ENCODE measurements at regions not wholly inside any gene's neighbourhood (a gene's known extent, or its start where the extent isn't known, plus 50 kb on each side); places are given as distances from the start of the nearest gene placed in this dataset.

DNA sequence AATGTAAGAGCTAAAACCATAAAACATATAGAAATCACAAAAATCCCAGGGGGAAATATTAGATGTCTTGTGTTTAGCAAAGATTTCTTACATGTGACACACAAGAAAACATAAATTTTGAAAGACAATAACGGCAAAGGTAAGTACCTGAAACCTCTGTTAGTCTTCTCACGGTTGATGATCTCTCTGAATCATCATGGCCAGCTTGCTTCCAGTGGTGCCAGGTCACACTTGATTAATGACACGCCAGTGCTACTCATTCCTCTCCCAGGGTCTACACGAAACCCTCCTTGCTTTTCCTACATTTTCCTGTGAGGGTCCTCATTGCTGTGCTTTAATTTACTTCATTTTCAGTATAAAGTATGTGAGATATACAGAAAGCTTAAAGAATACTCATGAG lies 114.4 kb upstream of the PARP11 start:
- WGBS, 2 experiments (ENCODE audit: insufficient coverage in 1 of 2, insufficient read length in 1 of 2): 93 to 100% methylated on average over 2 to 4 of the region's 4 CpGs
- H3K4me3 ChIP-seq (ENCODE audit: low read length): no peak overlapping the region
- TF ChIP-seq, protein P1, sequence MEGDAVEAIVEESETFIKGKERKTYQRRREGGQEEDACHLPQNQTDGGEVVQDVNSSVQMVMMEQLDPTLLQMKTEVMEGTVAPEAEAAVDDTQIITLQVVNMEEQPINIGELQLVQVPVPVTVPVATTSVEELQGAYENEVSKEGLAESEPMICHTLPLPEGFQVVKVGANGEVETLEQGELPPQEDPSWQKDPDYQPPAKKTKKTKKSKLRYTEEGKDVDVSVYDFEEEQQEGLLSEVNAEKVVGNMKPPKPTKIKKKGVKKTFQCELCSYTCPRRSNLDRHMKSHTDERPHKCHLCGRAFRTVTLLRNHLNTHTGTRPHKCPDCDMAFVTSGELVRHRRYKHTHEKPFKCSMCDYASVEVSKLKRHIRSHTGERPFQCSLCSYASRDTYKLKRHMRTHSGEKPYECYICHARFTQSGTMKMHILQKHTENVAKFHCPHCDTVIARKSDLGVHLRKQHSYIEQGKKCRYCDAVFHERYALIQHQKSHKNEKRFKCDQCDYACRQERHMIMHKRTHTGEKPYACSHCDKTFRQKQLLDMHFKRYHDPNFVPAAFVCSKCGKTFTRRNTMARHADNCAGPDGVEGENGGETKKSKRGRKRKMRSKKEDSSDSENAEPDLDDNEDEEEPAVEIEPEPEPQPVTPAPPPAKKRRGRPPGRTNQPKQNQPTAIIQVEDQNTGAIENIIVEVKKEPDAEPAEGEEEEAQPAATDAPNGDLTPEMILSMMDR (conservative IDR thresholded peaks at IDR 0.05): no peak
- Mint-ChIP-seq H3K36me3 (ENCODE audit: low read depth) (peaks cover 11% of the 10 kb centered on the region), H3K27me3 (ENCODE audit: insufficient read depth) (no peaks in the 10 kb centered on the region), H3K27ac (no peak overlapping the region), H3K9me3 (peaks cover 22% of the 10 kb centered on the region), H3K4me3 (no peak overlapping the region), H3K4me1 (peaks cover 35% of the 10 kb centered on the region)
- H3K27ac ChIP-seq (ENCODE audit: low read depth, low read length): no peak overlapping the region
- H3K4me1 ChIP-seq (ENCODE audit: control insufficient read depth, insufficient read depth, low read length): no peaks in the 10 kb centered on the region
- no peaks in the 10 kb centered on the region for H3K27me3 ChIP-seq (ENCODE audit: control insufficient read depth, insufficient read depth, low read length, poor library complexity, severe bottlenecking)
- H3K9ac ChIP-seq (ENCODE audit: extremely low read depth, low read length, poor library complexity, severe bottlenecking): no peak overlapping the region
- no peak for DNase-seq
- no peaks in the 10 kb centered on the region for H3K36me3 ChIP-seq (ENCODE audit: control insufficient read depth, insufficient read depth, low read length)
- peaks cover 9% of the 10 kb centered on the region for H3K9me3 ChIP-seq (ENCODE audit: control insufficient read depth, low read length)

DNA sequence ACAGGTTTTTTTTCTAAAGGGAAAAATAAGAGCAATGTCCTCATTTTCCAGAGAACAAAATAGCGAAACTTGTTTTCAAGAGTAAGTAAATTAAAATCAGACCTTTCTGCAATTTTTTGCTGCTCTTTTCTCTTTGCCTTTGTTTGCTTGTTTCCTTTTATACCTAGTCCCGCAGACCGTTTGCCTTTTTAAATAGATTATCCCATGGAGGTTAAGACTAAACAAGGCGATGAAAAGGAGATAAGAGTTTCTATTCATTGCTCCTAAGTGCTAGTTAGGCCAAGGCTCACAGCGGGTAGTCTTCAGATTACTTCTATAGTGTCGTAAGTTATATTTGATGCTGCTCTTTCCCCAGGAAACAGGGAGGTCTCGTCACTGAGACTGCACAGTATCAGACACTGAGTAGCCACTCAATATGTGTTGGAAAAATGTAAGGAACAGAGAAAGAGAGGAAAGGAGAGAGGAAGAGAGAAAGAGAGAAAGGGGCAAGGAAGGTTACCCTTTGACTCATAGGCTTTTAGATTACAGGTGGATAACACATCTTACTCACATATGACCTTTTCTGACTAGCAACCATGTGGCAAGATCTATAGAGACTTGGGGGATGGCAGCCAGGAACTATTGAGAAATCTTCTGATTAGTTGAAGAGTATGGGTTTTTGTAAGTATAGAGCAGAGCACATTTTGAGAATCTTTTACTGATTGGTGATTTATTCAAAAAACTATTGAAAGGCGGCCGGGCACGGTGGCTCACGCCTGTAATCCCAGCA lies 107.5 kb upstream of the PARP11 start:
- no peak overlapping the region for H3K4me3 Mint-ChIP-seq
- peaks cover 39% of the 10 kb centered on the region for H3K36me3 Mint-ChIP-seq (ENCODE audit: low read depth)
- Histone ChIP-seq H3K27me3 (ENCODE audit: control insufficient read depth, insufficient read depth, low read length, poor library complexity, severe bottlenecking) (no peaks in the 10 kb centered on the region), H3K36me3 (ENCODE audit: control insufficient read depth, insufficient read depth, low read length) (no peaks in the 10 kb centered on the region), H3K4me1 (ENCODE audit: control insufficient read depth, insufficient read depth, low read length) (no peaks in the 10 kb centered on the region), H3K27ac (ENCODE audit: low read depth, low read length) (no peak overlapping the region), H3K9me3 (ENCODE audit: control insufficient read depth, low read length) (peaks cover 33% of the 10 kb centered on the region), H3K9ac (ENCODE audit: extremely low read depth, low read length, poor library complexity, severe bottlenecking) (no peak overlapping the region), H3K4me3 (ENCODE audit: low read length) (no peak overlapping the region)
- DNase-seq: peak; percentile 30
- H3K27ac Mint-ChIP-seq: no peak overlapping the region
- peaks cover 2% of the 10 kb centered on the region for H3K4me1 Mint-ChIP-seq
- peaks cover 7% of the 10 kb centered on the region for H3K27me3 Mint-ChIP-seq (ENCODE audit: insufficient read depth)
- 79 to 84% methylated on average over 7 to 10 of the region's 11 CpGs for WGBS, 2 experiments (ENCODE audit: insufficient coverage in 1 of 2, insufficient read length in 1 of 2)
- TF ChIP-seq, protein P1 (conservative IDR thresholded peaks at IDR 0.05): no peak
- H3K9me3 Mint-ChIP-seq: peaks cover 55% of the 10 kb centered on the region

DNA sequence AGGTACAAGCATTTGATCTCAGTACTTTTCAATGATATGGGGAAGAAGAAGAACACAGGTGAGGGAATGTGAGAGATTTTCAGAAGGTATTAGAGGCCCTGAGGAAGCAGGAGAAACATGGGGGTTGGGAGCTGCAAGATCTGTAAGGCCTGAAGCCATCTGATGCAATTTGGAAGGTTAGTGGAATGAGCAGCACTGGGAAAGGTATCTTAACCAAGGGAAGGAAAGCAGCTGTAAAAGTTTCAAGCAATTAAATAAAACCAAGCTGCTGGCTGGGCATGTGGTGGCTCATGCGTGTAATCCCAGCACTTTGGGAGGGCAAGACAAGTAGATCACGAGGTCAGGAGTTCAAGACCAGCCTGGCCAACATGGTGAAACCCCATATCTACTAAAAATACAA lies 104.4 kb upstream of the PARP11 start:
- Mint-ChIP-seq H3K27me3 (ENCODE audit: insufficient read depth) (peaks cover 7% of the 10 kb centered on the region), H3K36me3 (ENCODE audit: low read depth) (peaks cover 30% of the 10 kb centered on the region), H3K27ac (no peak overlapping the region), H3K9me3 (peaks cover 34% of the 10 kb centered on the region), H3K4me3 (no peak overlapping the region), H3K4me1 (peaks cover 8% of the 10 kb centered on the region)
- H3K36me3 ChIP-seq (ENCODE audit: control insufficient read depth, insufficient read depth, low read length): no peaks in the 10 kb centered on the region
- H3K27ac ChIP-seq (ENCODE audit: low read depth, low read length): no peak overlapping the region
- TF ChIP-seq, protein P1 (conservative IDR thresholded peaks at IDR 0.05): no peak
- no peak overlapping the region for H3K4me3 ChIP-seq (ENCODE audit: low read length)
- H3K27me3 ChIP-seq (ENCODE audit: control insufficient read depth, insufficient read depth, low read length, poor library complexity, severe bottlenecking): no peaks in the 10 kb centered on the region
- no peak overlapping the region for H3K9ac ChIP-seq (ENCODE audit: extremely low read depth, low read length, poor library complexity, severe bottlenecking)
- H3K4me1 ChIP-seq (ENCODE audit: control insufficient read depth, insufficient read depth, low read length): no peaks in the 10 kb centered on the region
- 83% methylated on average over 2 of the region's 2 CpGs; no CpG with 5 or more reads in 1 of the 2 experiments for WGBS, 2 experiments (ENCODE audit: insufficient coverage in 1 of 2, insufficient read length in 1 of 2)
- peaks cover 25% of the 10 kb centered on the region for H3K9me3 ChIP-seq (ENCODE audit: control insufficient read depth, low read length)
- DNase-seq: no peak

All from endodermal cell (in vitro differentiated cells).